WTC11 (cell line): ENCODE measurements at regions not wholly inside any gene's neighbourhood (a gene's known extent, or its start where the extent isn't known, plus 50 kb on each side); places are given as distances from the start of the nearest gene placed in this dataset.

ENCODE experiments used
- ATAC-seq: fragments of 200-7000 bp; cut with Tn5 transposase; 2 replicates; pipeline ENCODE4 v1.10.0; 2021; ENCODE audit warnings: mild to moderate bottlenecking, moderate library complexity
- CTCF ChIA-PET: fragments of 300-600 bp; sonication (Branson Sonifier 250); formaldehyde crosslinking; loops from one replicate; lab custom pipeline; 2021; ENCODE audit warnings: antibody characterized with exemption; lab: Charles Lee
- POLR2A ChIA-PET: fragments of 350-600 bp; sonication (Branson Sonifier 250); formaldehyde crosslinking; loops from one replicate; lab custom pipeline; 2021; ENCODE audit warnings: antibody characterized with exemption; lab: Charles Lee
- DNase-seq: peaks from one replicate; pipeline ENCODE4 v3.0.0; 2021; ENCODE audit warnings: low spot score
- H3K27ac Mint-ChIP-seq: 2 replicates; pipeline ENCODE4 v1.8.0; 2021; ENCODE audit warnings: mixed read lengths
- H3K27me3 Mint-ChIP-seq: 2 replicates; pipeline ENCODE4 v1.8.0; 2021; ENCODE audit warnings: low read depth, mild to moderate bottlenecking, moderate library complexity, mixed read lengths
- H3K36me3 Mint-ChIP-seq: 2 replicates; pipeline ENCODE4 v1.8.0; 2021; ENCODE audit warnings: mixed read lengths
- H3K4me1 Mint-ChIP-seq: 2 replicates; pipeline ENCODE4 v1.8.0; 2022; ENCODE audit warnings: mixed read lengths
- H3K4me3 Mint-ChIP-seq: 2 replicates; pipeline ENCODE4 v1.8.0; 2021; ENCODE audit warnings: mild to moderate bottlenecking, moderate library complexity, mixed read lengths
- H3K9me3 Mint-ChIP-seq: 2 replicates; pipeline ENCODE4 v1.8.0; 2021; ENCODE audit warnings: mixed read lengths
- ATF3 ChIP-seq: sonication (generic); formaldehyde crosslinking; conservative IDR thresholded peaks from 2 replicates; pipeline ENCODE4 v1.8.1; 2022; ENCODE audit warnings: mild to moderate bottlenecking, missing genetic modification reagents
- CREM ChIP-seq: sonication (generic); formaldehyde crosslinking; IDR thresholded peaks from 2 replicates; pipeline ENCODE4 v1.8.1; 2022; ENCODE audit warnings: mild to moderate bottlenecking, missing genetic modification reagents, moderate library complexity
- E2F5 ChIP-seq: sonication (generic); formaldehyde crosslinking; IDR thresholded peaks from 2 replicates; pipeline ENCODE4 v1.8.1; 2022; ENCODE audit warnings: mild to moderate bottlenecking, moderate library complexity, missing genetic modification reagents
- FOXJ3 ChIP-seq: sonication (generic); formaldehyde crosslinking; IDR thresholded peaks from 2 replicates; pipeline ENCODE4 v1.9.0; 2021; ENCODE audit warnings: missing genetic modification reagents, mild to moderate bottlenecking, borderline replicate concordance
- FOXK1 ChIP-seq: sonication (generic); formaldehyde crosslinking; IDR thresholded peaks from 2 replicates; pipeline ENCODE4 v1.8.0; 2022; ENCODE audit warnings: mild to moderate bottlenecking, moderate library complexity, missing genetic modification reagents
- IRF2 ChIP-seq: sonication (generic); formaldehyde crosslinking; IDR thresholded peaks from 2 replicates; pipeline ENCODE4 v1.8.0; 2022; ENCODE audit warnings: low read depth, missing genetic modification reagents, borderline replicate concordance
- NFYB ChIP-seq: sonication (generic); formaldehyde crosslinking; conservative IDR thresholded peaks from 2 replicates; pipeline ENCODE4 v1.8.0; 2022; ENCODE audit warnings: low read depth, missing genetic modification reagents
- PRDM15 ChIP-seq: sonication (generic); formaldehyde crosslinking; IDR thresholded peaks from 2 replicates; pipeline ENCODE4 v1.8.0; 2022; ENCODE audit warnings: missing genetic modification reagents
- STAT6 ChIP-seq: sonication (generic); formaldehyde crosslinking; conservative IDR thresholded peaks from 2 replicates; pipeline ENCODE4 v1.8.1; 2023; ENCODE audit warnings: mild to moderate bottlenecking, low read depth, missing genetic modification reagents, moderate library complexity
- TCF7 ChIP-seq: sonication (generic); formaldehyde crosslinking; IDR thresholded peaks from 2 replicates; pipeline ENCODE4 v1.8.0; 2022; ENCODE audit warnings: mild to moderate bottlenecking, low read depth, missing genetic modification reagents, moderate library complexity
- TP53 ChIP-seq: sonication (generic); formaldehyde crosslinking; IDR thresholded peaks from 2 replicates; pipeline ENCODE4 v1.8.1; 2023; ENCODE audit warnings: mild to moderate bottlenecking, missing genetic modification reagents
- USF2 ChIP-seq: sonication (generic); formaldehyde crosslinking; IDR thresholded peaks from 2 replicates; pipeline ENCODE4 v1.8.1; 2023; ENCODE audit warnings: mild to moderate bottlenecking, missing genetic modification reagents, moderate library complexity
- ZNF121 ChIP-seq: sonication (generic); formaldehyde crosslinking; IDR thresholded peaks from 2 replicates; pipeline ENCODE4 v1.8.0; 2023; ENCODE audit warnings: missing genetic modification reagents
- ZNF138 ChIP-seq: sonication (generic); formaldehyde crosslinking; conservative IDR thresholded peaks from 2 replicates; pipeline ENCODE4 v1.8.1; 2022; ENCODE audit warnings: mild to moderate bottlenecking, moderate library complexity, missing genetic modification reagents
- TF ChIP-seq, protein P1 (sequence below): sonication (generic); formaldehyde crosslinking; IDR thresholded peaks from 2 replicates; pipeline ENCODE4 v1.8.0; 2023; ENCODE audit warnings: mild to moderate bottlenecking, missing genetic modification reagents
- TF ChIP-seq, protein P2 (sequence below): fragments of 250-450 bp; sonication (Bioruptor Pico); IDR thresholded peaks from 2 replicates; pipeline ENCODE4 v1.8.0; 2021; ENCODE audit warnings: mild to moderate bottlenecking
- TF ChIP-seq, protein P3 (sequence below): sonication (generic); formaldehyde crosslinking; IDR thresholded peaks from 2 replicates; pipeline ENCODE4 v1.8.0; 2022; ENCODE audit warnings: mild to moderate bottlenecking, missing genetic modification reagents

- no peak for TF ChIP-seq PRDM15
- TF ChIP-seq, protein P1, sequence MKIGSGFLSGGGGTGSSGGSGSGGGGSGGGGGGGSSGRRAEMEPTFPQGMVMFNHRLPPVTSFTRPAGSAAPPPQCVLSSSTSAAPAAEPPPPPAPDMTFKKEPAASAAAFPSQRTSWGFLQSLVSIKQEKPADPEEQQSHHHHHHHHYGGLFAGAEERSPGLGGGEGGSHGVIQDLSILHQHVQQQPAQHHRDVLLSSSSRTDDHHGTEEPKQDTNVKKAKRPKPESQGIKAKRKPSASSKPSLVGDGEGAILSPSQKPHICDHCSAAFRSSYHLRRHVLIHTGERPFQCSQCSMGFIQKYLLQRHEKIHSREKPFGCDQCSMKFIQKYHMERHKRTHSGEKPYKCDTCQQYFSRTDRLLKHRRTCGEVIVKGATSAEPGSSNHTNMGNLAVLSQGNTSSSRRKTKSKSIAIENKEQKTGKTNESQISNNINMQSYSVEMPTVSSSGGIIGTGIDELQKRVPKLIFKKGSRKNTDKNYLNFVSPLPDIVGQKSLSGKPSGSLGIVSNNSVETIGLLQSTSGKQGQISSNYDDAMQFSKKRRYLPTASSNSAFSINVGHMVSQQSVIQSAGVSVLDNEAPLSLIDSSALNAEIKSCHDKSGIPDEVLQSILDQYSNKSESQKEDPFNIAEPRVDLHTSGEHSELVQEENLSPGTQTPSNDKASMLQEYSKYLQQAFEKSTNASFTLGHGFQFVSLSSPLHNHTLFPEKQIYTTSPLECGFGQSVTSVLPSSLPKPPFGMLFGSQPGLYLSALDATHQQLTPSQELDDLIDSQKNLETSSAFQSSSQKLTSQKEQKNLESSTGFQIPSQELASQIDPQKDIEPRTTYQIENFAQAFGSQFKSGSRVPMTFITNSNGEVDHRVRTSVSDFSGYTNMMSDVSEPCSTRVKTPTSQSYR: no peak
- TF ChIP-seq TCF7 (CRISPR knock-in tag): no peak
- TF ChIP-seq, protein P2, sequence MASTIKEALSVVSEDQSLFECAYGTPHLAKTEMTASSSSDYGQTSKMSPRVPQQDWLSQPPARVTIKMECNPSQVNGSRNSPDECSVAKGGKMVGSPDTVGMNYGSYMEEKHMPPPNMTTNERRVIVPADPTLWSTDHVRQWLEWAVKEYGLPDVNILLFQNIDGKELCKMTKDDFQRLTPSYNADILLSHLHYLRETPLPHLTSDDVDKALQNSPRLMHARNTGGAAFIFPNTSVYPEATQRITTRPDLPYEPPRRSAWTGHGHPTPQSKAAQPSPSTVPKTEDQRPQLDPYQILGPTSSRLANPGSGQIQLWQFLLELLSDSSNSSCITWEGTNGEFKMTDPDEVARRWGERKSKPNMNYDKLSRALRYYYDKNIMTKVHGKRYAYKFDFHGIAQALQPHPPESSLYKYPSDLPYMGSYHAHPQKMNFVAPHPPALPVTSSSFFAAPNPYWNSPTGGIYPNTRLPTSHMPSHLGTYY: no peak
- no peak for TF ChIP-seq FOXK1 (CRISPR knock-in tag)
- no peak for TF ChIP-seq CREM (CRISPR knock-in tag)
- TF ChIP-seq USF2 (CRISPR knock-in tag): no peak
- TF ChIP-seq STAT6 (CRISPR knock-in tag): no peak
- TF ChIP-seq E2F5 (CRISPR knock-in tag): no peak
These were observed 104.8 kb upstream of the ZNF648 start (continued) for GRCh38 chr1:182166321-182166720.

DNA sequence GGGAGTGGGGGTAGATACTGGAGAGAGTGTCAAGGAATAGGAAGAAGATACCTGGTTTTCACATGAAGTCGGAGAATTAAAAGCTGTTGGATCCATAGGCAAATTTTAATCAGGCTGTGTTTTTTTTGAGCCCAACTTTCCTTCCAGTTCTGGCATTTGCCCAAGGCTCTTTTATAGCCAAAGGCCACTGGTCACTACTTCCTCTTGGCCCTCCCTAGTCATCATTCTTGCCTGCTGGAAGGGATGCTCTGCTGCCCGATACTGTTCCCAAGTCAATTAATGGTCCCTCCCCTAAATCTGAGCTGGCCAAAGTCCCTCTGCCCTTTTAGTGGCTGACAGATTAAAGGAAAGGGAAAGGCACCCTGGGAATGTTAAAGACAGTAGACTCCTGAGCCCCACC is 102.8 kb upstream of the ZNF648 start:
- ATAC-seq (no peak), DNase-seq (no peak)
- Mint-ChIP-seq H3K36me3 (peaks cover 5% of the 10 kb centered on the region), H3K9me3 (peaks cover 14% of the 10 kb centered on the region), H3K4me3 (no peak overlapping the region), H3K4me1 (peaks cover 5% of the 10 kb centered on the region), H3K27me3 (no peaks in the 10 kb centered on the region), H3K27ac (no peak overlapping the region)
- CTCF ChIA-PET: interaction anchor here (0.6 kb wide), 1 partner anchor 21 kb away, joined by 3 read pairs; no protein-coding TSS in a partner anchor
- POLR2A ChIA-PET: no interaction called here
- no peak for TF ChIP-seq ZNF138 (CRISPR knock-in tag)
- TF ChIP-seq NFYB (CRISPR knock-in tag): no peak
- TF ChIP-seq ZNF121: no peak
- no peak for TF ChIP-seq IRF2 (CRISPR knock-in tag)
- no peak for TF ChIP-seq ATF3 (CRISPR knock-in tag)
- no peak for TF ChIP-seq FOXJ3 (CRISPR knock-in tag)
- no peak for TF ChIP-seq STAT6 (CRISPR knock-in tag)
- TF ChIP-seq TP53 (CRISPR knock-in tag): no peak
- TF ChIP-seq, protein P3, sequence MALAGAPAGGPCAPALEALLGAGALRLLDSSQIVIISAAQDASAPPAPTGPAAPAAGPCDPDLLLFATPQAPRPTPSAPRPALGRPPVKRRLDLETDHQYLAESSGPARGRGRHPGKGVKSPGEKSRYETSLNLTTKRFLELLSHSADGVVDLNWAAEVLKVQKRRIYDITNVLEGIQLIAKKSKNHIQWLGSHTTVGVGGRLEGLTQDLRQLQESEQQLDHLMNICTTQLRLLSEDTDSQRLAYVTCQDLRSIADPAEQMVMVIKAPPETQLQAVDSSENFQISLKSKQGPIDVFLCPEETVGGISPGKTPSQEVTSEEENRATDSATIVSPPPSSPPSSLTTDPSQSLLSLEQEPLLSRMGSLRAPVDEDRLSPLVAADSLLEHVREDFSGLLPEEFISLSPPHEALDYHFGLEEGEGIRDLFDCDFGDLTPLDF: no peak
